T-cell (primary cell): ENCODE measurements at regions not wholly inside any gene's neighbourhood (a gene's known extent, or its start where the extent isn't known, plus 50 kb on each side); places are given as distances from the start of the nearest gene placed in this dataset.
"Not testable (repeated sequence)": the region's sequence is repeated elsewhere in the genome, so short reads cannot be mapped to it uniquely, and the experiment has no call there.

ENCODE experiments used
- ATAC-seq, 4 experiments: fragments of 200-7000 bp in 3 of 4; fragments of 150-1000 bp in 1 of 4; cut with Tn5 transposase; replicated peaks in 1 of 4; 1 replicate in 3 of 4; 2 replicates in 1 of 4; pipeline ENCODE4 v1.10.0; 2021; ENCODE audit warnings: moderate library complexity in 3 of 4, mild to moderate bottlenecking in 2 of 4, moderate number of reproducible peaks in 1 of 4
- CTCF ChIA-PET, 2 donors: fragments of 300-600 bp; sonication (Branson Sonifier 250); formaldehyde crosslinking; loops; one replicate each; lab custom pipeline; 2022; ENCODE audit warnings: antibody characterized with exemption in 2 of 2; lab: Charles Lee
- POLR2A ChIA-PET, 2 donors: fragments of 300-600 bp; sonication (Branson Sonifier 250); formaldehyde crosslinking; loops; one replicate each; lab custom pipeline; 2022; ENCODE audit warnings: antibody characterized with exemption in 2 of 2; lab: Charles Lee
- DNase-seq, 35 experiments: peaks; one replicate each; pipeline versions ENCODE4 v3.0.0 to v3.0.0-alpha.2; 2013 to 2023
- H3K27ac ChIP-seq: one replicate; pipeline ENCODE4 v1.5.1; 2013; ENCODE audit warnings: low read length
- H3K27me3 ChIP-seq, 2 experiments: replicated peaks in 1 of 2; 1 replicate in 1 of 2; 2 replicates in 1 of 2; pipeline versions ENCODE4 v1.6.1 to v1.7.0; 2013; ENCODE audit warnings: low read length in 1 of 2, mixed read lengths in 1 of 2; ENCODE audit not compliant: control insufficient read depth in 2 of 2, insufficient read depth in 2 of 2; ENCODE audit errors: extremely low read depth in 1 of 2
- H3K36me3 ChIP-seq, 2 donors: 1 replicate in 1 of 2; 2 replicates in 1 of 2; pipeline versions ENCODE4 v1.6.1 to v1.7.0; 2013; ENCODE audit warnings: low read length in 1 of 2; ENCODE audit not compliant: control insufficient read depth in 2 of 2, insufficient read depth in 1 of 2; ENCODE audit errors: extremely low read depth in 1 of 2
- H3K4me1 ChIP-seq, 2 experiments: 1 replicate in 1 of 2; 2 replicates in 1 of 2; pipeline versions ENCODE4 v1.6.1 to v1.7.0; 2013; ENCODE audit warnings: low read length in 2 of 2, mixed read lengths in 1 of 2; ENCODE audit not compliant: insufficient read depth in 2 of 2, control insufficient read depth in 1 of 2; ENCODE audit errors: extremely low read depth in 1 of 2
- H3K4me3 ChIP-seq, 2 donors: 1 replicate in 1 of 2; 2 replicates in 1 of 2; pipeline versions ENCODE4 v1.5.1 to v1.7.0; 2013; ENCODE audit warnings: mild to moderate bottlenecking in 2 of 2, low read length in 1 of 2, moderate library complexity in 1 of 2; ENCODE audit not compliant: control insufficient read depth in 1 of 2; ENCODE audit errors: extremely low read depth in 1 of 2
- H3K9me3 ChIP-seq: 2 replicates; pipeline ENCODE4 v1.7.0; 2013
- H3K27ac Mint-ChIP-seq, 2 donors: one replicate each; pipeline ENCODE4 v1.8.0; 2020 to 2021; ENCODE audit warnings: mild to moderate bottlenecking in 2 of 2, mixed read lengths in 2 of 2
- H3K27me3 Mint-ChIP-seq, 2 donors: one replicate each; pipeline ENCODE4 v1.8.0; 2021 to 2022; ENCODE audit warnings: mixed read lengths in 2 of 2
- H3K36me3 Mint-ChIP-seq: one replicate; pipeline ENCODE4 v1.8.0; 2021; ENCODE audit warnings: mixed read lengths
- H3K4me1 Mint-ChIP-seq, 3 donors: one replicate each; pipeline ENCODE4 v1.8.0; 2020 to 2022; ENCODE audit warnings: mixed read lengths in 3 of 3, mild to moderate bottlenecking in 1 of 3
- H3K4me3 Mint-ChIP-seq, 3 donors: one replicate each; pipeline ENCODE4 v1.8.0; 2020 to 2022; ENCODE audit warnings: mild to moderate bottlenecking in 3 of 3, mixed read lengths in 3 of 3, moderate library complexity in 3 of 3
- H3K9me3 Mint-ChIP-seq, 3 donors: one replicate each; pipeline ENCODE4 v1.8.0; 2020 to 2022; ENCODE audit warnings: mixed read lengths in 3 of 3
- WGBS: methylation state at CpG from one replicate; pipeline ENCODE4 v1.1.5; 2013; ENCODE audit warnings: missing lambda C conversion rate; ENCODE audit not compliant: insufficient coverage; 5-methylcytosine and 5-hydroxymethylcytosine counted together

DNA sequence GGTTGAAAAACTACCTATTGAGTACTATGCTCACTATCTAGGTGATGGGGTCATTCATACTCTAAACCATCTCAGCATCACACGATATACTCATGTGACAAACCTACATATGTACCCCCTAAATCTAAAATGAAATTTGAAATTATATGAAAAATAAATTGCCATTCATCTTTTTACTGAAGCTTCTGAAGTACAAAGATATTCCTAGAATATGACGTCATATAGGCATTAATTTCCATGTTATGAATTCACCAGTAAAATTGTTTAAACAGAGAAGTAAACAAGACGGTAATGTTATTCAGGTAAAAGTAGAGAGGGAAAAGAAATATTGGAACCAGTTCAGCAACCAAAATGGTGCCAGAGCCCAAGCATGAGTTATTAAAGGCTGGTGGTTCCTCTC, 173.0 kb downstream of the MRPS30 start:
- no peaks in the 10 kb centered on the region for H3K27me3 Mint-ChIP-seq

DNA sequence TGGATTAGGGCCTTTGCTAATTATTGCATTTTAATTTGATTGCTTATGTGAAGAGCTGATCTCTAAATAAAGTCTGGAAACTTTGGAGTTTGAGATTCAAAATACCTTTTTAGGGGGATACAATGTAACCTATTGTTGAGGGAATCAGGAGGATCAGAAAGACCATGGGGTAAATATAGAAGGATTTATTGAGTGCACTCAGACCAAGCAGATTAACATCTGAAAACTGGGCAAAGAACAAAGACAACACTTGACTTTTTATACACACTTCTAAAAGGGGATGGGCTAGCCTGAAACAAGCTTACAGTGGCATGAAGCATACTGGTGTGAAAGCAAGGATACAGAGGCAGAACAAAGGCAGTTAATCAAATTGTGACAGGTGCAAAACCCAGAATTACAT, 174.3 kb downstream of the MRPS30 start:
- ATAC-seq (no peak), DNase-seq (no peak)
- no peaks in the 10 kb centered on the region for H3K4me1 Mint-ChIP-seq
- no peaks in the 10 kb centered on the region for H3K27me3 ChIP-seq
- ChIA-PET POLR2A (no interaction called here), CTCF (no interaction called here)
- H3K27me3 Mint-ChIP-seq = no peaks in the 10 kb centered on the region
- H3K36me3 Mint-ChIP-seq = no peaks in the 10 kb centered on the region
- H3K9me3 ChIP-seq = peaks cover 3% of the 10 kb centered on the region
- peaks cover 32 to 65% (median 47%) of the 10 kb centered on the region in 3 donors for H3K9me3 Mint-ChIP-seq
- H3K36me3 ChIP-seq = no peaks in the 10 kb centered on the region
- no peak overlapping the region for H3K27ac ChIP-seq
- H3K4me1 ChIP-seq = no peaks in the 10 kb centered on the region
- H3K4me3 Mint-ChIP-seq = no peak overlapping the region
- no peak overlapping the region for H3K4me3 ChIP-seq
- H3K27ac Mint-ChIP-seq = no peak overlapping the region

More for the DNA sequence above, 173.0 kb downstream of the MRPS30 start:
- no peaks in the 10 kb centered on the region for H3K4me1 ChIP-seq
- no peak overlapping the region for H3K27ac ChIP-seq
- Mint-ChIP-seq H3K27ac (no peak overlapping the region), H3K36me3 (no peaks in the 10 kb centered on the region), H3K4me1 (no peaks in the 10 kb centered on the region), H3K9me3 (peaks cover 29 to 53% (median 47%) of the 10 kb centered on the region in 3 donors), H3K4me3 (no peak overlapping the region)
- ATAC-seq (no peak), DNase-seq (no peak)
- ChIA-PET POLR2A (no interaction called here), CTCF (no interaction called here)
- H3K36me3 ChIP-seq = no peaks in the 10 kb centered on the region
- no peaks in the 10 kb centered on the region for H3K27me3 ChIP-seq
- H3K4me3 ChIP-seq = no peak overlapping the region
- peaks cover 3% of the 10 kb centered on the region for H3K9me3 ChIP-seq
- WGBS = no CpG with 5 or more reads among the region's 3 CpGs

DNA sequence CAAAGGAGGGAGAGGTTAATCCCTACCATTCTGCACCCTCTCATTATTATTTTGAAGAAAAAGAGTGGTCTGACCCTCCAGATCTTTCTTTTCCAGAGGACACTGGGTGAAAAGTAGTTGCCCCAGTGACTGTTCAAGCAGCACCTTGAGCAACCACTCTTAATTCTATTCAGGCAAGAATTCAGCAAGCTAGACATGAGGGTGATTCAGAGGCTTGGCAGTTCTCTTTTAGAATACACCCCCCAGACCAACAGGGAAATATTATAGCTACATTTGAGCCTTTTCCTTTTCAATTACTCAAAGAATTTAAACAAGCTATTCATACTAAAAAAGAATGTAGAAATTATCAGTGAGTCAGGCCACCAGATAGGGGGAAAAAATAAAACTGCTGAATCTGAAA, 178.3 kb downstream of the MRPS30 start:
- DNase-seq (no peak), ATAC-seq (no peak)
- peaks cover 3% of the 10 kb centered on the region for H3K9me3 ChIP-seq
- H3K27ac ChIP-seq = no peak overlapping the region
- Mint-ChIP-seq H3K27ac (no peak overlapping the region), H3K4me1 (no peaks in the 10 kb centered on the region), H3K9me3 (peaks cover 28 to 68% (median 46%) of the 10 kb centered on the region in 3 donors), H3K36me3 (no peaks in the 10 kb centered on the region), H3K27me3 (no peaks in the 10 kb centered on the region), H3K4me3 (no peak overlapping the region)
- POLR2A ChIA-PET = no interaction called here
- no peak overlapping the region for H3K4me3 ChIP-seq
- no peaks in the 10 kb centered on the region for H3K27me3 ChIP-seq
- H3K4me1 ChIP-seq = no peaks in the 10 kb centered on the region
- no peaks in the 10 kb centered on the region for H3K36me3 ChIP-seq
- CTCF ChIA-PET = interaction anchor here in 1 of 2 donors (0.6 kb wide), 1 partner anchor 633 kb away, joined by 3 read pairs; no protein-coding TSS in a partner anchor

DNA sequence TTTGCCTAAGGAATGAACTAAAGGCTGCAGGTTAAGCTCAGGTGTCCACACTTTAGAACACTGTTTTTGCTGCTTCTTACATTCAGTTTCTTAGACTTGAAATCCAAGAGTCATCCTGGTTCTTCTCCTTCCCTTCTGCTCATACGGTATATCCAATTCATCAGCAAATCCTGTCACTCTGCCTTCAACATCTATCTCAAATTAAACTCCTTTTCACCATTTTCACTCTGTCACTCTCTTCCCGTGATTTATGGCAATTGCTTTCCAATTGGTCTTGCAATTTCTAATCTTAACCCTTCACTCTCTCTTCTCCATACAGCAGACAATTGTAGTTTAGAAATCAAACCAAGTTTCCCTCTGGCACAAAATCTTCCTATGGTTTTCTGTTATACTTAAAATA, 182.9 kb downstream of the MRPS30 start:
- CTCF ChIA-PET = no interaction called here
- 90% methylated on average over 2 of the region's 2 CpGs for WGBS
- H3K27me3 Mint-ChIP-seq = no peaks in the 10 kb centered on the region

DNA sequence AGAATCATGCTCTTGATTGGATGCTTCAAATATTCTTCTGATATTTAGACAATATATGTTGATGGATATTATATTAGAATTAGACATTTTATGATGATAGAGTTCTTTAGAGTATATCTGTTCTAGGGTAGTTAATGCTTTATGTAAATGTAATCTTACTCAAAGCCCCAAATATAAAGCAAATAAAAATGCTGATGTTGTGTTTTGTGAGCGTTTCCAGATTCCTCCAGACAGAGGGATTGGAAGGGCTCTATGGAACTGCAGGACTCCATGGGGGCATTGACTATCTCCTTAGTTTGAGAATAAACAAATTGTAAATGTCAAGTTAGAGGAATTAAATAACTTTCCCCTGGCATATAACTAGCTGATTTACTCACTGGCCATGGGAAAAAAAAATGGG, 184.5 kb downstream of the MRPS30 start:
- Mint-ChIP-seq H3K27ac (no peak overlapping the region), H3K36me3 (no peaks in the 10 kb centered on the region), H3K27me3 (no peaks in the 10 kb centered on the region), H3K4me3 (no peak overlapping the region), H3K4me1 (no peaks in the 10 kb centered on the region), H3K9me3 (peaks cover 14 to 34% (median 25%) of the 10 kb centered on the region in 3 donors)
- ATAC-seq = no peak
- Histone ChIP-seq H3K9me3 (no peaks in the 10 kb centered on the region), H3K36me3 (no peaks in the 10 kb centered on the region), H3K4me1 (no peaks in the 10 kb centered on the region), H3K4me3 (no peak overlapping the region), H3K27me3 (no peaks in the 10 kb centered on the region), H3K27ac (no peak overlapping the region)
- ChIA-PET POLR2A (no interaction called here), CTCF (no interaction called here)
- no peak for DNase-seq
- no CpG with 5 or more reads among the region's 1 CpG for WGBS

More for the DNA sequence above, 182.9 kb downstream of the MRPS30 start:
- Mint-ChIP-seq H3K9me3 (peaks cover 17 to 48% (median 25%) of the 10 kb centered on the region in 3 donors), H3K4me1 (no peaks in the 10 kb centered on the region), H3K27ac (no peak overlapping the region), H3K4me3 (no peak overlapping the region), H3K36me3 (no peaks in the 10 kb centered on the region)
- Histone ChIP-seq H3K27ac (no peak overlapping the region), H3K36me3 (no peaks in the 10 kb centered on the region), H3K4me1 (no peaks in the 10 kb centered on the region), H3K9me3 (no peaks in the 10 kb centered on the region), H3K27me3 (no peaks in the 10 kb centered on the region), H3K4me3 (no peak overlapping the region)
- POLR2A ChIA-PET = no interaction called here
- DNase-seq = no peak
- no peak for ATAC-seq

DNA sequence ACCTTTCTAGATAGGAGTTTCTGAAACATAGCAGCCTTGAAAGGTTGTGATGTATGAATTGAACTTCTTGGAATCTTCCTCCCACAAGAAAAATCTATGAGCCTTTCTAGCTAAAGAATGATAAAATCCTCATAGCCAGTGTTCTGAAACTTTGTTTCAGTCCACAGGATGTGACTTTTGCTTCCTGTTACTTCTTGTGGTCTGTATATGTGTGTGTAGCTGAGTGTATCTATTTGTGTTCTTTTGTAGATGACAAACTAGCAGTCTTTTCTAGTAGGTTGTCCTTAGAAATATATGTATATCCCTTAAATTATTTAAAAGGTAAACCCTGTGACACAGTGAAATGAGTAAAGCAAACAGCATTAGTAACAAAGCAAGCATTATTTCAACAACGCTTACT, 188.8 kb downstream of the MRPS30 start:
- H3K4me3 Mint-ChIP-seq = no peak overlapping the region
- ATAC-seq (no peak), DNase-seq (no peak)
- H3K4me1 Mint-ChIP-seq = no peaks in the 10 kb centered on the region
- H3K9me3 Mint-ChIP-seq = peaks cover 0 to 7% (median 5%) of the 10 kb centered on the region in 3 donors
- no peaks in the 10 kb centered on the region for H3K36me3 Mint-ChIP-seq
- ChIA-PET CTCF (no interaction called here), POLR2A (no interaction called here)
- H3K27ac Mint-ChIP-seq = no peak overlapping the region
- no peaks in the 10 kb centered on the region for H3K36me3 ChIP-seq
- no peaks in the 10 kb centered on the region for H3K27me3 ChIP-seq
- no peaks in the 10 kb centered on the region for H3K9me3 ChIP-seq
- no CpG with 5 or more reads among the region's 1 CpG for WGBS
- H3K27me3 Mint-ChIP-seq = no peaks in the 10 kb centered on the region
- no peak overlapping the region for H3K4me3 ChIP-seq
- H3K27ac ChIP-seq = no peak overlapping the region
- H3K4me1 ChIP-seq = no peaks in the 10 kb centered on the region

DNA sequence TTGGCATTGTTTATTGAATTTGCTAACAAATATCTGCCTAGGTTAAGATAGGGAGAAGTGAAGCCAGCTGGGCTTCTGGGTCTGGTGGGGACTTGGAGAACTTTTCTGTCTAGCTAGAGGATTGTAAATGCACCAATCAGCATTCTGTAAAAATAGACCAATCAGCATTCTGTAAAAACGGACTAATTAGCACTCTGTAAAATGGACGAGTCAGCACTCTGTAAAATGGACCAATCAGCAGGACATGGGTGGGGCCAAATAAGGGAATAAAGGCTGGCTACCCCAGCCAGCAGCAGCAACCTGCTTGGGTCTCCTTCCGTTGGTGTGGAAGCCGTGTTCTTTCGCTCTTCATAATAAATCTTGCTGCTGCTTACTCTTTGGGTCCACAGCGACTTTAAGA, 198.4 kb downstream of the MRPS30 start:
- H3K9me3 ChIP-seq, H3K36me3 ChIP-seq, H3K27me3 Mint-ChIP-seq, CTCF ChIA-PET, H3K4me1 ChIP-seq, H3K9me3 Mint-ChIP-seq, DNase-seq, ATAC-seq, H3K27ac Mint-ChIP-seq, H3K4me3 Mint-ChIP-seq, H3K4me1 Mint-ChIP-seq, H3K36me3 Mint-ChIP-seq, H3K4me3 ChIP-seq, H3K27me3 ChIP-seq, POLR2A ChIA-PET, H3K27ac ChIP-seq: not testable (repeated sequence)
- no CpG with 5 or more reads among the region's 6 CpGs for WGBS
